GM12892 (cell line): ENCODE measurements at regions not wholly inside any gene's neighbourhood (a gene's known extent, or its start where the extent isn't known, plus 50 kb on each side); places are given as distances from the start of the nearest gene placed in this dataset.
A peak's percentile ranks its signal among the peaks of the same experiment; 100 is the strongest.

ENCODE experiments used
- DNase-seq: peaks from one replicate; pipeline ENCODE4 v3.0.0; 2011; ENCODE audit not compliant: insufficient read length
- FAIRE-seq: peaks from 2 replicates; lab custom pipeline; 2011; peaks lifted over from hg19 to GRCh38; lab: Jason Lieb, UNC
- POLR2A ChIP-seq: IDR thresholded peaks from 2 replicates; pipeline ENCODE4 v1.6.1; 2011; ENCODE audit warnings: low read depth, low read length, control low read depth
- POLR2AphosphoS5 ChIP-seq: IDR thresholded peaks from 2 replicates; pipeline ENCODE4 v1.6.1; 2011; ENCODE audit warnings: low read depth, low read length, control low read depth
- TAF1 ChIP-seq: IDR thresholded peaks from 2 replicates; pipeline ENCODE4 v1.6.1; 2011; ENCODE audit warnings: low read depth, mild to moderate bottlenecking, control low read depth, low read length, borderline replicate concordance

GRCh38 chr11:15473954-15474837, 359.5 kb downstream of the INSC start:
- DNase-seq (no peak), FAIRE-seq (peak; percentile 17)
- TF ChIP-seq POLR2A, result no peak
- TF ChIP-seq POLR2AphosphoS5, result no peak
- no peak for TF ChIP-seq TAF1

GRCh38 chr11:15476371-15476917, 361.7 kb downstream of the INSC start:
- FAIRE-seq, result no peak
- DNase-seq, result no peak

GRCh38 chr11:15481871-15482270, 367.1 kb downstream of the INSC start:
- no peak for FAIRE-seq
- TF ChIP-seq POLR2A (no peak), POLR2AphosphoS5 (no peak), TAF1 (no peak)
- DNase-seq, result no peak

More at GRCh38 chr11:15476371-15476917, 361.7 kb downstream of the INSC start:
- TF ChIP-seq TAF1 (no peak), POLR2A (no peak), POLR2AphosphoS5 (no peak)

GRCh38 chr11:15483205-15483604, 368.5 kb downstream of the INSC start:
- DNase-seq, result no peak
- FAIRE-seq, result no peak
- TF ChIP-seq POLR2A (no peak), TAF1 (no peak), POLR2AphosphoS5 (no peak)

GRCh38 chr11:15484398-15484797, 369.7 kb downstream of the INSC start:
- no peak for TF ChIP-seq TAF1
- no peak for TF ChIP-seq POLR2AphosphoS5
- no peak for TF ChIP-seq POLR2A
- no peak for DNase-seq
- FAIRE-seq, result no peak

GRCh38 chr11:15485432-15485831, 370.7 kb downstream of the INSC start:
- TF ChIP-seq TAF1 (no peak), POLR2A (no peak), POLR2AphosphoS5 (no peak)
- FAIRE-seq, result no peak
- no peak for DNase-seq

GRCh38 chr11:15489281-15489680, 374.6 kb downstream of the INSC start:
- no peak for DNase-seq
- TF ChIP-seq POLR2AphosphoS5 (no peak), POLR2A (no peak), TAF1 (no peak)
- FAIRE-seq, result no peak

- no peak for DNase-seq
- TF ChIP-seq POLR2AphosphoS5 (no peak), POLR2A (no peak), TAF1 (no peak)
- FAIRE-seq, result no peak
These were observed 375.8 kb downstream of the INSC start for GRCh38 chr11:15490535-15490934.

- DNase-seq, result no peak
- FAIRE-seq, result no peak
- TF ChIP-seq POLR2A, result no peak
- no peak for TF ChIP-seq POLR2AphosphoS5
- no peak for TF ChIP-seq TAF1
These were observed 378.3 kb downstream of the INSC start for GRCh38 chr11:15493066-15493465.

GRCh38 chr11:15493921-15494620, 379.3 kb downstream of the INSC start:
- TF ChIP-seq TAF1 (no peak), POLR2A (no peak), POLR2AphosphoS5 (no peak)
- DNase-seq, result no peak
- FAIRE-seq, result no peak

- FAIRE-seq (no peak), DNase-seq (no peak)
These were observed 380.0 kb downstream of the INSC start for GRCh38 chr11:15494740-15495139.

GRCh38 chr11:15495462-15495861, 380.7 kb downstream of the INSC start:
- no peak for TF ChIP-seq POLR2AphosphoS5
- TF ChIP-seq POLR2A, result no peak
- no peak for TF ChIP-seq TAF1
- no peak for DNase-seq
- no peak for FAIRE-seq

More at GRCh38 chr11:15494740-15495139, 380.0 kb downstream of the INSC start:
- TF ChIP-seq POLR2AphosphoS5 (no peak), TAF1 (no peak), POLR2A (no peak)
